HG02973 (cell line): ENCODE measurements at regions not wholly inside any gene's neighbourhood (a gene's known extent, or its start where the extent isn't known, plus 50 kb on each side); places are given as distances from the start of the nearest gene placed in this dataset.

Source experiments
- ATAC-seq: cut with Tn5 transposase; IDR thresholded peaks from one replicate; pipeline ENCODE4 v1.9.1; 2021; ENCODE audit warnings: moderate library complexity; ENCODE audit not compliant: unreplicated experiment

DNA sequence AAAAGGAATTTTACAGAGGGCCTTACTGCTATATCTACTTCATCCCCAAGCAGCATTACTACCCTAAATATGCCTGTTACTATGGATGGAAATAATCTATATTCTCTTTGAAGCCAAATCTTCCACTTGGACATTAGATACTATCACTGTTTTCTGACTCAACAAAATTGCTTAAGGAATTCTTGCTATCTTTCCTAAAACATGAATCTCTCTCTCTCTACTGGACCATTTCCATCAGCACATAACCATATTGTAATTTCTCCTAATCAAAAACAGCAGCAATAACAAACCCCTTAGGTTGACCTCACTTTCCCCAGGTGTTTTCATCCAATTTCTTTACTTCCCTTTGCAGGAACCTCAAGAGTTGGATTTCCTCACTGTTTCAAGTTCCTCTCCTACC lies 67.9 kb upstream of the BLID start:
- ATAC-seq: no peak

DNA sequence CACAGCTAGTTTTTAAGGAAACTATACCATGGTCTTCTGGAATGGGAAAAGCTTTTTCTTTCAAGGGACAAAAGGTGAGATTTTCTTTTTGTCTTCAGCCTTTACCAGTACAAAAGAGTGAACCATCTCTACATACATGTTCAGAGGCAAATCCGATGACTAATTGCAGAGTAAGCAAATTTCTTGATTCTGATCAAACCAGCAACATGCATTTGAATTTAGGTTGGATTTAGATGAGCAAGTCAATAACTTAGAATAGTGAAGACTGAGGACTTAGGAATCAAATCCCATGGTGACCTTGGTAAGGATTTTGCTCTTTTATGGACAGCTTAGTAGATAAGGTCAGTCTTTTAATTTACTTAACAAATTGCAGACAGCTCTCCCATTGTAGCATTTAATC lies 65.9 kb upstream of the BLID start:
- no peak for ATAC-seq

DNA sequence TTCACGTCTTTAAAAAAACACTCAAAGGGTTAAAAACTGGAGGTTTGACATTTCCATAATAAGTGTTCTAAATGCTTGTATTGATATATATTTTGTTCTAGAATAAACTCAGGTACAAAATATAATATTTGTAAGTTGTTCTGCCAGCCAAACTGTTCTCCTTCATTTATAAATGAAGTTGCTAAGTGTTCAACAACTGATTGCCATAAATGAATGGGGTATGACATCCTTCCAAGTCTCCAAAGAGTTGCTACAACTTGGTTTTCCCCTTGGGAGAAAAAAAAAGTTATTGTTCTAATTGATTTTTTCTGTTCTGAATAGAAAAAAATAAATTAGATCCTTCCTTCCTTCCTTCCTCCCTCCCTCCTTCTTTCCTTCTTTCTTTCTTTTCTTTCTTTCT lies 65.4 kb upstream of the BLID start:
- no peak for ATAC-seq

DNA sequence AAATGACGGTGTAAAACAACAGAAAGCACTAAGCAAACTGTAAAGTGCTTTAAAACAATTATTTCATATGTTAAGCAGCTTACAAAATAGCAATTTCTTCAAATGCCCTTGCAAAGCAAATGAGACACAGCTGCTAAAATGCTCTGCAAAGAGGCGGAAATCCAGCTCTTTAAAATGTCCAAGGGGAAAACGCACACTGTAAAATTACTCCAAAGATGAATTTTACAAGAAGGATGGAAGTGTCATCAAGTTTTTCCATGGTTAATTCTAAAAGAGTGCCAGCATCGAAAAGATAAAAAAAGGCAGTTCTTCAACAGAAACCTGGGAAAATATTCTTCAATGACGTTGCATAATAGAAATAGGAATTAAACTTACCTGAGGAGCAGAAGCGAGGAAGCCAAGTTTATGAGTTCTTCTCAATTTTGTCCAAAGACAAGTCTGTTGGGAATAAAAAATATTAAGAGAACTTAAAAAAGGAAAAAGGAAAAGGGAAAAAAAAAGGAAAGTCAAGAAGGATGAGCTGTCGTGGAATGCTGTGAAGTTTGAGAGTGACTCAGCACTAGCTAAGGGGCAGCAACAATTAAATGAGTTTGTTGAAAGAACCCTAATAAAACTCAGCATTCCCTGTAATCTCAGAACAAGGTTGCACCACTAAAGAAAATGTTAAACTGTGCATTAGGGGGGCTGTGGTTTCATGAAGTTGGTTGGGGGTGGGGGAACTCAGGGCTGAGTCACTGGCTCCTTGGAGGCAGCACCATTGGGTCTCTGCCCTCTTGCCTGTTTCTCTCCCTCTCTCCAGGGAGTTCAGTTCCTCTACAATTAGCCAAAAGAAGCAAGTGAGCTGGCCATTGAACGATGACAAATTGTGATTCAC lies 64.2 kb upstream of the BLID start:
- ATAC-seq: no peak

DNA sequence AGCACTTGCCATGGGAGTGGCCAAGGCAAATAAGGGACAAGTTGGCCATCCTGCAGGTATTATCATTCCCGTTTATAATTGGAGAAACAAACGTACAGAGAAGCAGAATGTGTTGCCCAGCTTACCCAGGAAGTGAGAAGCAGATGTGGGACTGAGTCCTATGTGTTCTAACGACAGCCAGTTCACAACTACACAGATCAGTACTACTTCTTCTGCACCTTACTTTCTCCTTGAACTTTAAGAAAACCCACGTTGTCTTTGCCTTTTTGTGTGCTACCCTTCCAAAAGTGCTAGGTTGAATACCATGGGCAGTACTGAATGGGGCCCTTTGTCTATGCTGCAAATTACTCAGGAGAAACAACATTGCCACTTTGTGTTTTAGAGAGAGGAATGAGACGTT lies 62.8 kb upstream of the BLID start:
- no peak for ATAC-seq

DNA sequence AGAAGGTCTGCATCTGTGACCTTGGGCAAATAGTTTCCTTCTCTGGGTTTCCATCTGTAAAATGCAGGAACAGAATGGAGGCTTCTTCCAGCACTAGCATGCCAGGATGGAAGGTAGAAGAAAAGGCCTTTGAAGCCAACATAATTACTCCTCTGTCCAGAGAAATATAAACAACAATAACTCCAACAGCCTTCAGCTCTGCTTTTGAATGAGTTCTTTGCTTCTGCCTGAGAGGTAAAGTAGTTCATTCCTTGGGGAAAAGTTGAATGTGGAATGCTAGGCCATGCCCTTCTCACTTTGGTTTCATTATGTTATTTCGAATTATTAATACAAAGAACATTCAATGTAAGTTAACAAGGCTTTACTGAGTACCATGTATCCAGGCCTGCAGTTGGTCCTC lies 61.2 kb upstream of the BLID start:
- ATAC-seq: no peak

DNA sequence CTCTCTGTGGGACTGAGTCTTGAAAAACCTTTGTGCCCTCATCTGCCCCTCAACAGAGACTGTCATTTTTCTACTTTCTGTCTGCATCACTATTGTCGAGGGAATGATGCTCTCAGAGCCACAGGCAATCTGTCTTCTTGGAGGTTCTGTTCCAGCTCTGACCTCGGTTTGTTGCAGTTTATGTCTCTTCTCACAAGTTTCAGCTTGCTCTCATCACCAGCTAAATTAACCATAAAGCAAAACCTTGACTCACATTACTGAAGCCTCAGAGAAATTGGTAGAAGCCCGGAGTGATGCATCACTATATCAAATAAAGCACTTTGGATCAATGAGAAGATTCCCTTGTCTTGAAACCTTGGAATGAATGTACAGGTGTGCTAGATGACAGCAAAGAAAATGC lies 60.6 kb upstream of the BLID start:
- ATAC-seq: no peak

GRCh38 chr11:122175306-122175705 lies 59.3 kb upstream of the BLID start:
- no peak for ATAC-seq

DNA sequence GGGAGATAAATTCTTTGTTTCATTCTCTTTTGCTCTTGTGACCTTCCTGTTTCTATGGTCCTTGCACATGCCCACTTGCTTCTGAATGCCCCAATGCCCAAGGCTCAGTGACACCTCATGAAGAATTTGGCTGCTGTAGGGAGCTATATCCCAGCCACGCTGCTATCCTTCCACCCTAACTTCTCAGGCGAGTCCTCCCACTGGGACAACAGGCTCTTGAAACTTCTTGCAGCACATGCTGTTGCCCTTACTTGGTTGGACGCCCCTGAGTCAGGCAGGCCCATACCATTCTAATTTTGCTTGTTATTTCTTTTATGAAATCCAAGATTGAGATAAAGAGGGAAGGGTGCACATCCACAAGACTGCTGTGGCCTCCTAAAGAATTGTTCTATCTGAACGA lies 57.6 kb upstream of the BLID start:
- ATAC-seq: no peak

DNA sequence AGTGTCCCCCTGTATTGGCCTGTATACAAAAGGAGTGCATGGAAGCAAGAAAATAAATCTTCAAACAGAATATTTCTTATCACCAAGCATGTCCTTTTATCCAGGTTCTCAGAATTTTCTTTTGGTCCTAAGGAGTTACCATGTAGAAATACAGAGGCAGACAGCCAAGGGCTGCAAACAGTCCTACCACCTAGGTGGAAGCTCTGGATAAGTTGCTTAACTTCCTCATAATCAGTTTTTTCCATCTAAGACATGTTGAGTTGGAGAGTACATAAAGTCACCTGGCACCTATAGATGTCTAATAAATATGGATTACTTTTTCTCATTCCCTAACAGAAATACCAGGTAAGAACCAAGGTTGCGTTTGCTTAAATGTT lies 57.0 kb upstream of the BLID start:
- ATAC-seq: no peak

DNA sequence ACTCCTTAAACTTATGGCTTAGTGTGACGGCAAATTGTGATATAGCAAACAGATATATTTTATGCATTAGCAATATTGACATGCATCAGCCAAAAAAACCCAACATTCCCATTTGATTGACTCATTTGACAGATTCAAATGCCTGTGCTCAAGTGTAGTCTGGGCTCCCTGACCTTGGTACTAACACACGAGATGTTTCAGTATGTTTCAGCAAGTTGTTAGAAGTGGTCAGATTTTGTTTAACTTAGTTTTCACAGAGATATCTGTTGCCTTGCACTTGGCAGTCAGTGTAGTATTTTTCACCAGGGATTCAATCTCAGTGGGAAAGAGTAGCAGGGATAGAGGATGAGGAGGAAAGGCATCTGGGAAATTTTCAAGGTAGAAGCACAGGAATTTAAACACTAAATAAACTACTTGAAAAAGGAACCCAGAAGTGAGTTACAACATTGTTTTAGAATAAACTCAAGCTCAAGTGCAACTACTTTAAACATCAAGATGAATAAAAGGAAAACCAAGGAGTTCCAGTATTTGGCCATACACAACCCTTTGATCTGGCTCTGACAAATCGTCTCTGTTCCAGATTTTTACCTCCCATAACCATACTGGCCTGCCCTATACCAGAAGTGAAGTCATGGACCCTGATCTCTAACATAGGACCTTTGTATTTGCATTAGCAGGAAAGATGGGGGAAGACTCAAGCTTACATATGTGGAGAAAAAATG lies 56.5 kb upstream of the BLID start:
- no peak for ATAC-seq

GRCh38 chr11:122170815-122171475 lies 54.9 kb upstream of the BLID start:
- ATAC-seq: no peak

DNA sequence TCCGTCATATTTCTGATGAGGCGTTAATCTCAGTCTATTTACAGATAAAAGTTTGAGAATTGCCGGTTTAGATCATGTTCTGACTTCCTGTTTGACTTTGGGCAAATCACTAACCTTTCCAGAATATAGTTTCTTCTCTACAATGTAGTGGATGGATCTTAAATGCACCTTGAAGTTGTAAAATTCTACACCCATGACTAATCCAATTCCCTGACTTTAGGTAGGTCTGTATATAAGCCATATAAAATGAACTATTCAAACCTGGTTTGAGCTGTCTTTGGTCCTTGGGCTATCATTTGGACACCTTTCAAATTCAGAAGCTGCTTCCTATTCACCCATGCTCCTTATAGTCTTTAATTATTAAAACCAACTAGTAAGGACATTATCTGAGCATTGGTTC lies 52.2 kb upstream of the BLID start:
- no peak for ATAC-seq

DNA sequence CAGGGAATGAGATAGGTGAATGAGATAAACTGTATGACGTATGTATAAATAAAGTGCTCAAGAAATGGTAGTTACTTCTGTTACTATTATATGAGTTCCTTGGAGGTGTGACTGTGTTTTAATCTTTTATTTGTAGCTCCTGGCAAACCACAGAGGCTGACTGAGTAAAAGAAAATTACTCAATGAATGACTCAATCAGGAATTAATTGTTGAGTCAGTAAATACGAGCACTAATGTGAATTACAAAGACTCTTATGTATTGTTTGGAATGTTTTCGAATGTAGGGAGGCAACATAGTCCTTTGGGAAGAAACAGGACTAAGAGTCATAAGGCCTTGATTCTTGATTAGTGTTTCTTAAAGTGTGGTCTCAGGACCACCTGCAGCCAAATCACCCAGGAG lies 51.1 kb upstream of the BLID start:
- ATAC-seq: no peak

- ATAC-seq: no peak
These were observed 49.8 kb upstream of the BLID start for GRCh38 chr11:122165607-122166371.
